SU-DHL-6 (cell line): ENCODE measurements at regions not wholly inside any gene's neighbourhood (a gene's known extent, or its start where the extent isn't known, plus 50 kb on each side); places are given as distances from the start of the nearest gene placed in this dataset.

Source experiments
- H2AFZ ChIP-seq: fragments of 200-600 bp; sonication (generic); 2 replicates; pipeline ENCODE4 v1.6.1; 2014; ENCODE audit warnings: low read depth, mild to moderate bottlenecking, moderate library complexity, mixed read lengths, antibody characterized with exemption, low read length; ENCODE audit not compliant: severe bottlenecking
- H3F3A ChIP-seq: fragments of 200-600 bp; shearing (Covaris generic); 2 replicates; pipeline ENCODE4 v1.6.0; 2016; ENCODE audit warnings: antibody characterized with exemption, mild to moderate bottlenecking; ENCODE audit not compliant: insufficient read depth
- H3K27ac ChIP-seq: fragments of 200-600 bp; sonication (generic); 2 replicates; pipeline ENCODE4 v1.5.1; 2016; ENCODE audit warnings: low read depth, mild to moderate bottlenecking, low read length, moderate library complexity, mixed read lengths
- H3K27me3 ChIP-seq: fragments of 200-600 bp; sonication (generic), shearing (Covaris generic); 2 replicates; pipeline ENCODE4 v1.6.0; 2014; ENCODE audit warnings: mild to moderate bottlenecking, low read length
- H3K36me3 ChIP-seq: fragments of 200-600 bp; sonication (generic); 2 replicates; pipeline ENCODE4 v1.6.1; 2014; ENCODE audit warnings: mild to moderate bottlenecking, low read length, mixed read lengths
- H3K4me2 ChIP-seq: fragments of 300-600, 200-600 bp; shearing (Covaris generic), sonication (generic); 2 replicates; pipeline ENCODE4 v1.6.0; 2014; ENCODE audit warnings: low read length, low read depth, mild to moderate bottlenecking; ENCODE audit not compliant: poor library complexity, severe bottlenecking
- H3K4me3 ChIP-seq: fragments of 200-600 bp; sonication (generic); 2 replicates; pipeline ENCODE4 v1.5.1; 2014; ENCODE audit warnings: antibody characterized with exemption, low read length, mild to moderate bottlenecking, mixed read lengths; ENCODE audit not compliant: insufficient read depth, poor library complexity, severe bottlenecking
- H3K79me2 ChIP-seq: fragments of 200-600 bp; sonication (generic); 2 replicates; pipeline ENCODE4 v1.6.1; 2014; ENCODE audit warnings: mild to moderate bottlenecking, low read length, moderate library complexity; ENCODE audit not compliant: insufficient read depth
- H3K9ac ChIP-seq: fragments of 200-600 bp; sonication (generic); 2 replicates; pipeline ENCODE4 v1.7.0; 2014; ENCODE audit warnings: mild to moderate bottlenecking, low read length
- H3K9me2 ChIP-seq: fragments of 200-600 bp; sonication (generic); replicated peaks from 2 replicates; pipeline ENCODE4 v1.6.1; 2014; ENCODE audit warnings: low read length; ENCODE audit not compliant: insufficient read depth
- H3K9me3 ChIP-seq: fragments of 200-600 bp; sonication (generic); 2 replicates; pipeline ENCODE4 v1.6.1; 2014; ENCODE audit warnings: low read length, mixed read lengths; ENCODE audit not compliant: insufficient read depth
- H4K20me1 ChIP-seq: fragments of 200-600 bp; sonication (generic); 2 replicates; pipeline ENCODE4 v1.6.1; 2014; ENCODE audit warnings: low read depth, mild to moderate bottlenecking, antibody characterized with exemption, low read length, moderate library complexity, mixed read lengths
- CTCF ChIP-seq: fragments of 200-600 bp; sonication (generic); IDR thresholded peaks from one replicate; pipeline ENCODE4 v1.5.1; 2017; ENCODE audit warnings: antibody characterized with exemption, mild to moderate bottlenecking, low read length, moderate library complexity; ENCODE audit not compliant: insufficient read depth, poor library complexity, severe bottlenecking
- EZH2phosphoT487 ChIP-seq: fragments of 200-600 bp; sonication (generic), shearing (Covaris generic); conservative IDR thresholded peaks from 2 replicates; pipeline ENCODE4 v1.6.1; 2018; ENCODE audit warnings: mild to moderate bottlenecking, antibody characterized with exemption, low read length, moderate library complexity, mixed read lengths

GRCh38 chr10:15453457-15453856, 82.4 kb upstream of the FAM171A1 start:
- no peaks in the 10 kb centered on the region for H3F3A ChIP-seq
- H3K9ac ChIP-seq = no peak overlapping the region
- no peaks in the 10 kb centered on the region for H3K79me2 ChIP-seq
- no peaks in the 10 kb centered on the region for H3K9me3 ChIP-seq
- TF ChIP-seq CTCF = no peak
- H4K20me1 ChIP-seq = no peaks in the 10 kb centered on the region
- no peak overlapping the region for H3K4me3 ChIP-seq
- no peak overlapping the region for H3K27ac ChIP-seq
- H3K36me3 ChIP-seq = no peaks in the 10 kb centered on the region
- no peaks in the 10 kb centered on the region for H3K9me2 ChIP-seq
- H3K4me2 ChIP-seq = no peak overlapping the region
- no peak overlapping the region for H2AFZ ChIP-seq
- no peaks in the 10 kb centered on the region for H3K27me3 ChIP-seq

- TF ChIP-seq CTCF (no peak), EZH2phosphoT487 (no peak)
- Histone ChIP-seq H3K27ac (no peak overlapping the region), H3K9me3 (no peaks in the 10 kb centered on the region), H3K36me3 (no peaks in the 10 kb centered on the region), H3F3A (no peaks in the 10 kb centered on the region), H3K4me2 (no peak overlapping the region), H4K20me1 (no peaks in the 10 kb centered on the region), H3K9ac (no peak overlapping the region), H3K4me3 (no peak overlapping the region), H3K79me2 (no peaks in the 10 kb centered on the region), H3K9me2 (no peaks in the 10 kb centered on the region), H3K27me3 (no peaks in the 10 kb centered on the region), H2AFZ (no peak overlapping the region)
Measured at GRCh38 chr10:15452545-15452944, 81.5 kb upstream of the FAM171A1 start.

GRCh38 chr10:15451137-15452094, 80.3 kb upstream of the FAM171A1 start:
- Histone ChIP-seq H3K9me2 (no peaks in the 10 kb centered on the region), H3K36me3 (no peaks in the 10 kb centered on the region), H3K4me2 (no peak overlapping the region), H4K20me1 (no peaks in the 10 kb centered on the region), H3K27me3 (no peaks in the 10 kb centered on the region), H3K4me3 (no peak overlapping the region), H2AFZ (no peak overlapping the region), H3K27ac (no peak overlapping the region), H3F3A (no peaks in the 10 kb centered on the region), H3K79me2 (no peaks in the 10 kb centered on the region), H3K9ac (no peak overlapping the region), H3K9me3 (no peaks in the 10 kb centered on the region)
- no peak for TF ChIP-seq CTCF
- no peak for TF ChIP-seq EZH2phosphoT487
